ENCODE measurements at regions not wholly inside any gene's neighbourhood (a gene's known extent, or its start where the extent isn't known, plus 50 kb on each side); places are given as distances from the start of the nearest gene placed in this dataset.

DNA sequence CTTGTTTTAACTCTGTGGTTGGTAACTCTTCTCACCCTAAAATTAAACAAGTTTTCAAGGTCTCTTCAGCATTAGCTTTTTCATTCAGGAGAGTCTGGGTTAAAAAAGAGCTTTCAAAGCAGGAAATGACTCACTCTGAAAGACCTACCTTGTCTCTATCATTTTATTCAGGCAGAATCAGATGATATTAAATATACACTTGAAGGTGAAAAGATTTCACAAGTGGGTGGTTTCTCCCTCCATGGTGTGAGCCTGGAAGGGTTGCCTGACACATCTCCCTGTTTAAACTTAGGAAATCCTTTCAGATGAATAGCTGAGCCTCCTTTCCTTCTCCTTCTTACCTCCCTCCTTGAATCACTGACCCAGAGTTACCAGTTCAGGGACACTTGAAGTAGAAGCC lies 1402.0 kb upstream of the PIK3C3 start:
- Histone ChIP-seq H3K9ac (no peak overlapping the region), H3K27ac (no peak overlapping the region), H2AFZ (ENCODE audit: low read depth) (no peak overlapping the region), H3K79me2 (ENCODE audit: insufficient read depth, low read depth) (no peaks in the 10 kb centered on the region), H3K4me3 (IDR thresholded peaks at IDR 0.05; ENCODE audit: insufficient read depth, low read depth, low read length) (no peak overlapping the region), H3K27me3 (ENCODE audit: insufficient read depth, low read depth) (no peaks in the 10 kb centered on the region), H3K4me1 (ENCODE audit: low read depth, poor library complexity, severe bottlenecking) (no peaks in the 10 kb centered on the region), H3K36me3 (ENCODE audit: insufficient read depth) (no peaks in the 10 kb centered on the region), H3K4me2 (no peak overlapping the region), H4K20me1 (ENCODE audit: insufficient read depth) (no peaks in the 10 kb centered on the region)
- TF ChIP-seq, protein P1, sequence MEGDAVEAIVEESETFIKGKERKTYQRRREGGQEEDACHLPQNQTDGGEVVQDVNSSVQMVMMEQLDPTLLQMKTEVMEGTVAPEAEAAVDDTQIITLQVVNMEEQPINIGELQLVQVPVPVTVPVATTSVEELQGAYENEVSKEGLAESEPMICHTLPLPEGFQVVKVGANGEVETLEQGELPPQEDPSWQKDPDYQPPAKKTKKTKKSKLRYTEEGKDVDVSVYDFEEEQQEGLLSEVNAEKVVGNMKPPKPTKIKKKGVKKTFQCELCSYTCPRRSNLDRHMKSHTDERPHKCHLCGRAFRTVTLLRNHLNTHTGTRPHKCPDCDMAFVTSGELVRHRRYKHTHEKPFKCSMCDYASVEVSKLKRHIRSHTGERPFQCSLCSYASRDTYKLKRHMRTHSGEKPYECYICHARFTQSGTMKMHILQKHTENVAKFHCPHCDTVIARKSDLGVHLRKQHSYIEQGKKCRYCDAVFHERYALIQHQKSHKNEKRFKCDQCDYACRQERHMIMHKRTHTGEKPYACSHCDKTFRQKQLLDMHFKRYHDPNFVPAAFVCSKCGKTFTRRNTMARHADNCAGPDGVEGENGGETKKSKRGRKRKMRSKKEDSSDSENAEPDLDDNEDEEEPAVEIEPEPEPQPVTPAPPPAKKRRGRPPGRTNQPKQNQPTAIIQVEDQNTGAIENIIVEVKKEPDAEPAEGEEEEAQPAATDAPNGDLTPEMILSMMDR (conservative IDR thresholded peaks at IDR 0.05; ENCODE audit: low read depth, low read length): no peak

GRCh38 chr18:40546875-40547274 lies 1408.2 kb upstream of the PIK3C3 start:
- Histone ChIP-seq H3K4me3 (IDR thresholded peaks at IDR 0.05; ENCODE audit: insufficient read depth, low read depth, low read length) (no peak overlapping the region), H3K27ac (no peak overlapping the region), H3K4me1 (ENCODE audit: low read depth, poor library complexity, severe bottlenecking) (no peaks in the 10 kb centered on the region), H3K79me2 (ENCODE audit: insufficient read depth, low read depth) (no peaks in the 10 kb centered on the region), H4K20me1 (ENCODE audit: insufficient read depth) (no peaks in the 10 kb centered on the region), H3K27me3 (ENCODE audit: insufficient read depth, low read depth) (no peaks in the 10 kb centered on the region), H2AFZ (ENCODE audit: low read depth) (no peak overlapping the region), H3K36me3 (ENCODE audit: insufficient read depth) (no peaks in the 10 kb centered on the region; the same call in 1 of the 2 replicates), H3K9ac (no peak overlapping the region), H3K4me2 (no peak overlapping the region)
- TF ChIP-seq, protein P1 (conservative IDR thresholded peaks at IDR 0.05; ENCODE audit: low read depth, low read length): no peak

GRCh38 chr18:40534723-40535122 lies 1420.3 kb upstream of the PIK3C3 start:
- no peaks in the 10 kb centered on the region for H3K79me2 ChIP-seq (ENCODE audit: insufficient read depth, low read depth)
- H3K27me3 ChIP-seq (ENCODE audit: insufficient read depth, low read depth): no peaks in the 10 kb centered on the region
- TF ChIP-seq, protein P1 (conservative IDR thresholded peaks at IDR 0.05; ENCODE audit: low read depth, low read length): no peak
- H3K4me2 ChIP-seq: no peak overlapping the region
- H3K36me3 ChIP-seq (ENCODE audit: insufficient read depth): no peaks in the 10 kb centered on the region
- no peak overlapping the region for H3K9ac ChIP-seq
- H3K4me1 ChIP-seq (ENCODE audit: low read depth, poor library complexity, severe bottlenecking): no peaks in the 10 kb centered on the region
- no peaks in the 10 kb centered on the region for H4K20me1 ChIP-seq (ENCODE audit: insufficient read depth)
- no peak overlapping the region for H2AFZ ChIP-seq (ENCODE audit: low read depth)
- no peak overlapping the region for H3K4me3 ChIP-seq (IDR thresholded peaks at IDR 0.05; ENCODE audit: insufficient read depth, low read depth, low read length)
- H3K27ac ChIP-seq: no peak overlapping the region

DNA sequence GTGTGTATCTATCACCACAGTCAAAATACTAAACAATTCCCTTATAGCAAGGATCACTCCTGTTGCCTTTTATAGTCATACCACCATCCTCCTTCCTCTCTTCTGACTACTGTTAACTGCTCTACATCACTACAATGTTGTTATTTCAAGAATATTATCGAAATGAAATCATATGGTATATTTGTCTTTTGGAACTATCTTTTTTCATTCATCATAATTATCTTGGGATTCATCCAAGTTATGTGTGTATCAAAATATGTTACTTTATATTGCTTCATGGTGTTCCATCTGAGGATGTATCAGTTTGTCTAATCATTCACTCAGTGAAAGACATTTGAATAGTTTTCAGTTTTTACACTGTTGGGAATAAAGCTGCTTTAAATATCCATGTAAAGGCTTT lies 1423.0 kb upstream of the PIK3C3 start:
- Histone ChIP-seq H3K9ac (no peak overlapping the region), H3K4me2 (no peak overlapping the region), H2AFZ (ENCODE audit: low read depth) (no peak overlapping the region), H3K4me3 (IDR thresholded peaks at IDR 0.05; ENCODE audit: insufficient read depth, low read depth, low read length) (no peak overlapping the region), H3K36me3 (ENCODE audit: insufficient read depth) (no peaks in the 10 kb centered on the region), H3K79me2 (ENCODE audit: insufficient read depth, low read depth) (no peaks in the 10 kb centered on the region), H3K27ac (no peak overlapping the region), H3K4me1 (ENCODE audit: low read depth, poor library complexity, severe bottlenecking) (no peaks in the 10 kb centered on the region), H4K20me1 (ENCODE audit: insufficient read depth) (no peaks in the 10 kb centered on the region), H3K27me3 (ENCODE audit: insufficient read depth, low read depth) (no peaks in the 10 kb centered on the region)
- TF ChIP-seq, protein P1 (conservative IDR thresholded peaks at IDR 0.05; ENCODE audit: low read depth, low read length): no peak
